HT1080 (cell line): ENCODE measurements at regions not wholly inside any gene's neighbourhood (a gene's known extent, or its start where the extent isn't known, plus 50 kb on each side); places are given as distances from the start of the nearest gene placed in this dataset. TPM values are rescaled to one million over a fixed set of nuclear protein-coding genes. Genes with fewer than 3 reads are reported as not detected.
A peak's percentile ranks its signal among the peaks of the same experiment; 100 is the strongest.
"Not testable (repeated sequence)": the region's sequence is repeated elsewhere in the genome, so short reads cannot be mapped to it uniquely, and the experiment has no call there.

Source experiments
- DNase-seq: peaks from one replicate; pipeline ENCODE4 v3.0.0-alpha.2; 2015; ENCODE audit warnings: low read depth
- small RNA-seq: library from RNA; depleted of rRNA; stranded (forward); fragments of <200 nt; gene quantifications from one replicate; pipeline ENCODE3, GENCODE V24; 2014

- DNase-seq = no peak
Measured at GRCh38 chr4:118587116-118587831, 97.9 kb upstream of the METTL14 start.

- DNase-seq = no peak
Measured at GRCh38 chr4:118587946-118588345, 97.2 kb upstream of the METTL14 start.

- no peak for DNase-seq
Measured at GRCh38 chr4:118589471-118590055, 95.6 kb upstream of the METTL14 start.

GRCh38 chr4:118591339-118592046 lies 93.7 kb upstream of the METTL14 start:
- DNase-seq = peak; percentile 97

- not testable (repeated sequence) for DNase-seq
Measured at GRCh38 chr4:118592289-118592688, 92.9 kb upstream of the METTL14 start.

- not testable (repeated sequence) for DNase-seq
Measured at GRCh38 chr4:118595883-118596282, 89.3 kb upstream of the METTL14 start.

- DNase-seq = not testable (repeated sequence)
Measured at GRCh38 chr4:118625097-118625496, 60.1 kb upstream of the METTL14 start.

- peak; percentile 82 for DNase-seq
Measured at GRCh38 chr4:118629697-118630096, 55.5 kb upstream of the METTL14 start.

- DNase-seq = not testable (repeated sequence)
Measured at GRCh38 chr4:118630897-118631296, 54.3 kb upstream of the METTL14 start.

GRCh38 chr4:118631321-118632050 lies 53.7 kb upstream of the METTL14 start:
- not testable (repeated sequence) for DNase-seq

GRCh38 chr4:118633476-118633875 lies 51.7 kb upstream of the METTL14 start:
- not testable (repeated sequence) for DNase-seq

- not testable (repeated sequence) for DNase-seq
Measured at GRCh38 chr4:118634126-118634875, 50.9 kb upstream of the METTL14 start.

Small RNA genes lying in the stretch of these regions (small RNA-seq; reads per million reads assigned to genes)
- not detected for gene AC092670.1
- not detected for gene RNU6-1054P
